Keratinocyte (primary cell): ENCODE measurements at regions not wholly inside any gene's neighbourhood (a gene's known extent, or its start where the extent isn't known, plus 50 kb on each side); places are given as distances from the start of the nearest gene placed in this dataset.

Experiments
- DNase-seq: peaks from one replicate; pipeline ENCODE4 v3.0.0-alpha.2; 2011; ENCODE audit warnings: low read depth, missing footprints, low spot score
- FAIRE-seq: peaks from 2 replicates; lab custom pipeline; 2011; peaks lifted over from hg19 to GRCh38; lab: Jason Lieb, UNC
- H2AFZ ChIP-seq: 2 replicates; pipeline ENCODE4 v1.6.0; 2012; ENCODE audit warnings: low read length, control low read depth, inconsistent platforms; ENCODE audit not compliant: control insufficient read depth
- H3K27ac ChIP-seq: 2 replicates; pipeline ENCODE4 v1.5.1; 2011; ENCODE audit warnings: low read length; ENCODE audit not compliant: control insufficient read depth, insufficient read depth
- H3K27me3 ChIP-seq: 3 replicates; pipeline ENCODE4 v1.6.0; 2011; ENCODE audit warnings: low read length; ENCODE audit not compliant: control insufficient read depth, insufficient read depth; ENCODE audit errors: extremely low read depth
- H3K36me3 ChIP-seq, 2 experiments: 2 replicates in 1 of 2; 3 replicates in 1 of 2; pipeline ENCODE4 v1.5.1; 2011; ENCODE audit warnings: low read length in 2 of 2, mild to moderate bottlenecking in 1 of 2; ENCODE audit not compliant: control insufficient read depth in 2 of 2, insufficient read depth in 2 of 2; ENCODE audit errors: extremely low read depth in 1 of 2
- H3K4me1 ChIP-seq: 3 replicates; pipeline ENCODE4 v1.5.1; 2011; ENCODE audit warnings: low read length; ENCODE audit not compliant: control insufficient read depth, insufficient read depth; ENCODE audit errors: extremely low read depth
- H3K4me2 ChIP-seq: 3 replicates; pipeline ENCODE4 v1.6.0; 2011; ENCODE audit warnings: low read depth, low read length; ENCODE audit not compliant: control insufficient read depth, insufficient read depth; ENCODE audit errors: extremely low read depth
- H3K4me3 ChIP-seq, 3 experiments: fragments of 200-600 bp in 1 of 3; sonication (generic) in 1 of 3; 2 replicates in 2 of 3; 3 replicates in 1 of 3; pipeline ENCODE4 v1.5.1; 2011 to 2016; ENCODE audit warnings: low read length in 3 of 3, mild to moderate bottlenecking in 3 of 3, control low read depth in 2 of 3, inconsistent platforms in 1 of 3, low read depth in 1 of 3, mixed read lengths in 1 of 3, mixed run types in 1 of 3, moderate library complexity in 1 of 3; ENCODE audit not compliant: control insufficient read depth in 2 of 3, insufficient read depth in 2 of 3; ENCODE audit errors: extremely low read depth in 1 of 3
- H3K79me2 ChIP-seq: 2 replicates; pipeline ENCODE4 v1.6.0; 2012; ENCODE audit warnings: low read length; ENCODE audit not compliant: control insufficient read depth, insufficient read depth
- H3K9ac ChIP-seq: 3 replicates; pipeline ENCODE4 v1.6.0; 2011; ENCODE audit warnings: low read length; ENCODE audit not compliant: control insufficient read depth, insufficient read depth; ENCODE audit errors: extremely low read depth
- H3K9me1 ChIP-seq: 3 replicates; pipeline ENCODE4 v1.6.0; 2011; ENCODE audit warnings: low read length; ENCODE audit not compliant: control insufficient read depth, insufficient read depth; ENCODE audit errors: extremely low read depth
- H3K9me3 ChIP-seq: 2 replicates; pipeline ENCODE4 v1.5.1; 2012; ENCODE audit warnings: low read depth, low read length; ENCODE audit not compliant: control insufficient read depth
- H4K20me1 ChIP-seq: 3 replicates; pipeline ENCODE4 v1.6.0; 2011; ENCODE audit warnings: low read length; ENCODE audit not compliant: control insufficient read depth, insufficient read depth; ENCODE audit errors: extremely low read depth
- EZH2 ChIP-seq: IDR thresholded peaks from one replicate; pipeline ENCODE4 v1.6.1; 2012; ENCODE audit warnings: inconsistent platforms, mild to moderate bottlenecking, low read length, moderate library complexity
- dilution Hi-C: fragments of 300-500 bp; cut with MboI; formaldehyde crosslinking; loops from one replicate; pipeline ENCODE4 v1.7.0; 2020; ENCODE audit warnings: low sequenced_read_pairs; ENCODE audit not compliant: extremely low pct_ligation_motif_present
- TF ChIP-seq, protein P1 (sequence below), 3 experiments: IDR thresholded peaks in 1 of 3; conservative IDR thresholded peaks in 1 of 3; optimal IDR thresholded peaks in 1 of 3; 2 replicates in 2 of 3; 3 replicates in 1 of 3; pipeline versions ENCODE3 to v1.5.1; 2011; ENCODE audit warnings: low read length in 3 of 3, mild to moderate bottlenecking in 3 of 3, moderate library complexity in 2 of 3, control low read depth in 1 of 3, inconsistent platforms in 1 of 3; ENCODE audit not compliant: insufficient read depth in 2 of 3; ENCODE audit errors: extremely low read depth in 1 of 3

GRCh38 chr10:91709394-91709798, 76.5 kb upstream of the PPP1R3C start:
- Histone ChIP-seq H3K27me3 (no peaks in the 10 kb centered on the region), H3K36me3 (no peaks in the 10 kb centered on the region), H3K4me1 (no peaks in the 10 kb centered on the region), H3K27ac (no peak overlapping the region), H3K4me2 (no peak overlapping the region), H3K9ac (no peak overlapping the region), H3K9me1 (no peaks in the 10 kb centered on the region), H2AFZ (no peak overlapping the region), H4K20me1 (no peaks in the 10 kb centered on the region), H3K79me2 (no peaks in the 10 kb centered on the region), H3K9me3 (no peaks in the 10 kb centered on the region), H3K4me3 (no peak overlapping the region)
- TF ChIP-seq, protein P1, sequence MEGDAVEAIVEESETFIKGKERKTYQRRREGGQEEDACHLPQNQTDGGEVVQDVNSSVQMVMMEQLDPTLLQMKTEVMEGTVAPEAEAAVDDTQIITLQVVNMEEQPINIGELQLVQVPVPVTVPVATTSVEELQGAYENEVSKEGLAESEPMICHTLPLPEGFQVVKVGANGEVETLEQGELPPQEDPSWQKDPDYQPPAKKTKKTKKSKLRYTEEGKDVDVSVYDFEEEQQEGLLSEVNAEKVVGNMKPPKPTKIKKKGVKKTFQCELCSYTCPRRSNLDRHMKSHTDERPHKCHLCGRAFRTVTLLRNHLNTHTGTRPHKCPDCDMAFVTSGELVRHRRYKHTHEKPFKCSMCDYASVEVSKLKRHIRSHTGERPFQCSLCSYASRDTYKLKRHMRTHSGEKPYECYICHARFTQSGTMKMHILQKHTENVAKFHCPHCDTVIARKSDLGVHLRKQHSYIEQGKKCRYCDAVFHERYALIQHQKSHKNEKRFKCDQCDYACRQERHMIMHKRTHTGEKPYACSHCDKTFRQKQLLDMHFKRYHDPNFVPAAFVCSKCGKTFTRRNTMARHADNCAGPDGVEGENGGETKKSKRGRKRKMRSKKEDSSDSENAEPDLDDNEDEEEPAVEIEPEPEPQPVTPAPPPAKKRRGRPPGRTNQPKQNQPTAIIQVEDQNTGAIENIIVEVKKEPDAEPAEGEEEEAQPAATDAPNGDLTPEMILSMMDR (optimal IDR thresholded peaks at IDR 0.05 in 1 of 3, IDR thresholded peaks at IDR 0.05 in 1 of 3, conservative IDR thresholded peaks at IDR 0.05 in 1 of 3; ENCODE audit: extremely low read depth in 1 of 3, insufficient read depth in 2 of 3, low read length in 3 of 3) = no peak
- TF ChIP-seq EZH2 = no peak
- DNase-seq = no peak
- dilution Hi-C loops = no loop called here
- no peak for FAIRE-seq

DNA sequence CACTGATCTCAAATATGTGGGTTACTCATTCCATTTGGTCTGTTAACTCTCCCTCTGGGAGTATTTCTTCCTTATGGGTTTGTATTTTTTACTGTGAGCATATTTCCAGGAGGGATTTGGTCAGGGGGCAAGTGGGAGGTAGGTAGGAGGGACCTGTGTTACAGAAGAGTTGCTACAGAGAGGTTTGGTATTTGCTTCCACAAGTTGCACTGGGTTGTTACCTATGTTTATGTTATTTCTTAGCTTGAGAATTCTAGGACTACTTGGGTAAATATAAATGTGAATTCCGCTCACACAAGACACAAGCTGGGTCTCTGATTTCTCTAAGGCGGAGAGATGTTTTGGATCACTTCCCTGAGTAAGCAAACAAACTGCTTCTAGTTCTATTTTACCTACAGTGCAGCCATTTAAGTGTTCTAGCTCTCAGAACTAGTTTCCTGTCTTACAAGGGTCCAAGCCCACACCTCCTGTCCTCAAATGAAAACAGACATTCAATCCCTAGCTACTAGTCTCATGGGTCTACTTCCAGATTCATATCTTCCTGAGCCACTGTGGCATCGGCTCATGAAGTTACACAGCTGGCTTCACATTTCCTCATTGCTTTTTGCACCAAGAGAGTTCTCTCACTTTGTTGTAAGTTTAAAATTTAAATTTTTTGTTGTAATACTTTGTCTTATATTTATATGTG, 75.4 kb upstream of the PPP1R3C start:
- Histone ChIP-seq H2AFZ (no peak overlapping the region), H3K4me1 (no peaks in the 10 kb centered on the region), H3K79me2 (no peaks in the 10 kb centered on the region), H3K9me1 (no peaks in the 10 kb centered on the region), H3K27me3 (no peaks in the 10 kb centered on the region), H4K20me1 (no peaks in the 10 kb centered on the region), H3K9me3 (no peaks in the 10 kb centered on the region), H3K27ac (no peak overlapping the region), H3K36me3 (no peaks in the 10 kb centered on the region), H3K9ac (no peak overlapping the region), H3K4me3 (no peak overlapping the region), H3K4me2 (no peak overlapping the region)
- dilution Hi-C loops = no loop called here
- DNase-seq = no peak
- no peak for TF ChIP-seq EZH2
- TF ChIP-seq, protein P1 (optimal IDR thresholded peaks at IDR 0.05 in 1 of 3, IDR thresholded peaks at IDR 0.05 in 1 of 3, conservative IDR thresholded peaks at IDR 0.05 in 1 of 3; ENCODE audit: extremely low read depth in 1 of 3, insufficient read depth in 2 of 3, low read length in 3 of 3) = no peak
- no peak for FAIRE-seq
